Natural killer cell (primary cell): ENCODE measurements at regions not wholly inside any gene's neighbourhood (a gene's known extent, or its start where the extent isn't known, plus 50 kb on each side); places are given as distances from the start of the nearest gene placed in this dataset.

Experiments used
- ATAC-seq, 3 donors: fragments of 150-1000 bp in 2 of 3; fragments of 200-7000 bp in 1 of 3; cut with Tn5 transposase; 1 replicate in 1 of 3; 2 replicates in 2 of 3; pipeline ENCODE4 v1.10.0; 2021; ENCODE audit warnings: mild to moderate bottlenecking in 2 of 3, moderate library complexity in 2 of 3
- DNase-seq, 2 donors: peaks; one replicate each; pipeline versions ENCODE4 v3.0.0 to v3.0.0-alpha.2; 2013 to 2021; ENCODE audit warnings: mixed read lengths in 1 of 2
- H3K27ac ChIP-seq: one replicate; pipeline ENCODE4 v1.5.1; 2013; ENCODE audit warnings: mild to moderate bottlenecking, low read length
- H3K27me3 ChIP-seq: one replicate; pipeline ENCODE4 v1.6.1; 2013; ENCODE audit warnings: low read length; ENCODE audit not compliant: control insufficient read depth, insufficient read depth
- H3K36me3 ChIP-seq: one replicate; pipeline ENCODE4 v1.6.1; 2013; ENCODE audit warnings: low read length; ENCODE audit not compliant: control insufficient read depth, insufficient read depth
- H3K4me1 ChIP-seq: one replicate; pipeline ENCODE4 v1.6.1; 2013; ENCODE audit warnings: low read length; ENCODE audit not compliant: control insufficient read depth, insufficient read depth
- H3K4me3 ChIP-seq: one replicate; pipeline ENCODE4 v1.5.1; 2013; ENCODE audit warnings: low read length
- H3K9me3 ChIP-seq: one replicate; pipeline ENCODE4 v1.6.1; 2013; ENCODE audit warnings: low read length; ENCODE audit not compliant: control insufficient read depth, insufficient read depth
- H3K27ac Mint-ChIP-seq, 2 donors: one replicate each; pipeline ENCODE4 v1.8.0; 2022; ENCODE audit warnings: mild to moderate bottlenecking in 2 of 2, mixed read lengths in 2 of 2, moderate library complexity in 1 of 2
- H3K27me3 Mint-ChIP-seq, 2 donors: one replicate each; pipeline ENCODE4 v1.8.0; 2022; ENCODE audit warnings: low read depth in 2 of 2, mixed read lengths in 2 of 2
- H3K36me3 Mint-ChIP-seq: one replicate; pipeline ENCODE4 v1.8.0; 2022; ENCODE audit warnings: mixed read lengths
- H3K4me1 Mint-ChIP-seq, 2 donors: one replicate each; pipeline ENCODE4 v1.8.0; 2022; ENCODE audit warnings: mixed read lengths in 2 of 2
- H3K4me3 Mint-ChIP-seq: one replicate; pipeline ENCODE4 v1.8.0; 2022; ENCODE audit warnings: mild to moderate bottlenecking, moderate library complexity, mixed read lengths
- H3K9me3 Mint-ChIP-seq, 2 donors: one replicate each; pipeline ENCODE4 v1.8.0; 2022; ENCODE audit warnings: mixed read lengths in 2 of 2
- CTCF ChIP-seq: fragments of 200-600 bp; IDR thresholded peaks from one replicate; pipeline ENCODE4 v1.8.0; 2022; ENCODE audit warnings: antibody characterized with exemption
- WGBS: methylation state at CpG from one replicate; pipeline ENCODE4 v1.1.7; 2013; ENCODE audit warnings: missing lambda C conversion rate; ENCODE audit not compliant: insufficient coverage; 5-methylcytosine and 5-hydroxymethylcytosine counted together
- intact Hi-C: fragments of 100-400 bp; cut with micrococcal nuclease; formaldehyde crosslinking; loops from one replicate; pipeline ENCODE4 v1.14.2; 2022

- TF ChIP-seq CTCF = no peak
- intact Hi-C loops = no loop called here
- Mint-ChIP-seq H3K36me3 (no peaks in the 10 kb centered on the region), H3K27me3 (peaks cover 0 to 4% of the 10 kb centered on the region in 2 donors), H3K9me3 (no peaks in the 10 kb centered on the region), H3K4me1 (no peaks in the 10 kb centered on the region), H3K27ac (no peak overlapping the region), H3K4me3 (no peak overlapping the region)
- Histone ChIP-seq H3K9me3 (no peaks in the 10 kb centered on the region), H3K27me3 (no peaks in the 10 kb centered on the region), H3K4me1 (no peaks in the 10 kb centered on the region), H3K36me3 (no peaks in the 10 kb centered on the region), H3K27ac (no peak overlapping the region), H3K4me3 (no peak overlapping the region)
- no peak for DNase-seq
- ATAC-seq = no peak
- 91% methylated on average over 5 of the region's 5 CpGs for WGBS
Measured at GRCh38 chr2:45124456-45124855, 115.2 kb upstream of the SIX2 start.

GRCh38 chr2:45123521-45124191, 114.4 kb upstream of the SIX2 start:
- H3K4me1 Mint-ChIP-seq = no peaks in the 10 kb centered on the region

GRCh38 chr2:45123065-45123464, 113.8 kb upstream of the SIX2 start:
- 95% methylated on average over 2 of the region's 2 CpGs for WGBS
- no peaks in the 10 kb centered on the region for H3K4me1 Mint-ChIP-seq
- Histone ChIP-seq H3K27me3 (no peaks in the 10 kb centered on the region), H3K27ac (no peak overlapping the region), H3K4me1 (no peaks in the 10 kb centered on the region), H3K36me3 (no peaks in the 10 kb centered on the region), H3K9me3 (no peaks in the 10 kb centered on the region), H3K4me3 (no peak overlapping the region)
- no peak for TF ChIP-seq CTCF
- H3K36me3 Mint-ChIP-seq = no peaks in the 10 kb centered on the region
- intact Hi-C loops = no loop called here
- DNase-seq (no peak), ATAC-seq (no peak)
- H3K27ac Mint-ChIP-seq = no peak overlapping the region
- H3K9me3 Mint-ChIP-seq = no peaks in the 10 kb centered on the region
- peaks cover 0 to 4% of the 10 kb centered on the region in 2 donors for H3K27me3 Mint-ChIP-seq
- no peak overlapping the region for H3K4me3 Mint-ChIP-seq

More at GRCh38 chr2:45123521-45124191, 114.4 kb upstream of the SIX2 start:
- peaks cover 0 to 4% of the 10 kb centered on the region in 2 donors for H3K27me3 Mint-ChIP-seq
- TF ChIP-seq CTCF = no peak
- 93% methylated on average over 6 of the region's 6 CpGs for WGBS
- no peak overlapping the region for H3K27ac ChIP-seq
- no peak overlapping the region for H3K4me3 ChIP-seq
- no peak for ATAC-seq
- H3K9me3 Mint-ChIP-seq = no peaks in the 10 kb centered on the region
- H3K9me3 ChIP-seq = no peaks in the 10 kb centered on the region
- no peak overlapping the region for H3K27ac Mint-ChIP-seq
- H3K4me3 Mint-ChIP-seq = no peak overlapping the region
- H3K27me3 ChIP-seq = no peaks in the 10 kb centered on the region
- intact Hi-C loops = no loop called here
- H3K36me3 Mint-ChIP-seq = no peaks in the 10 kb centered on the region
- DNase-seq = no peak
- no peaks in the 10 kb centered on the region for H3K4me1 ChIP-seq
- no peaks in the 10 kb centered on the region for H3K36me3 ChIP-seq
